Keratinocyte (primary cell): ENCODE measurements at regions not wholly inside any gene's neighbourhood (a gene's known extent, or its start where the extent isn't known, plus 50 kb on each side); places are given as distances from the start of the nearest gene placed in this dataset.

Experiments
- DNase-seq: peaks from one replicate; pipeline ENCODE4 v3.0.0-alpha.2; 2011; ENCODE audit warnings: low read depth, missing footprints, low spot score
- FAIRE-seq: peaks from 2 replicates; lab custom pipeline; 2011; peaks lifted over from hg19 to GRCh38; lab: Jason Lieb, UNC
- H2AFZ ChIP-seq: 2 replicates; pipeline ENCODE4 v1.6.0; 2012; ENCODE audit warnings: low read length, control low read depth, inconsistent platforms; ENCODE audit not compliant: control insufficient read depth
- H3K27ac ChIP-seq: 2 replicates; pipeline ENCODE4 v1.5.1; 2011; ENCODE audit warnings: low read length; ENCODE audit not compliant: control insufficient read depth, insufficient read depth
- H3K27me3 ChIP-seq: 3 replicates; pipeline ENCODE4 v1.6.0; 2011; ENCODE audit warnings: low read length; ENCODE audit not compliant: control insufficient read depth, insufficient read depth; ENCODE audit errors: extremely low read depth
- H3K36me3 ChIP-seq, 2 experiments: 2 replicates in 1 of 2; 3 replicates in 1 of 2; pipeline ENCODE4 v1.5.1; 2011; ENCODE audit warnings: low read length in 2 of 2, mild to moderate bottlenecking in 1 of 2; ENCODE audit not compliant: control insufficient read depth in 2 of 2, insufficient read depth in 2 of 2; ENCODE audit errors: extremely low read depth in 1 of 2
- H3K4me1 ChIP-seq: 3 replicates; pipeline ENCODE4 v1.5.1; 2011; ENCODE audit warnings: low read length; ENCODE audit not compliant: control insufficient read depth, insufficient read depth; ENCODE audit errors: extremely low read depth
- H3K4me2 ChIP-seq: 3 replicates; pipeline ENCODE4 v1.6.0; 2011; ENCODE audit warnings: low read depth, low read length; ENCODE audit not compliant: control insufficient read depth, insufficient read depth; ENCODE audit errors: extremely low read depth
- H3K4me3 ChIP-seq, 3 experiments: fragments of 200-600 bp in 1 of 3; sonication (generic) in 1 of 3; 2 replicates in 2 of 3; 3 replicates in 1 of 3; pipeline ENCODE4 v1.5.1; 2011 to 2016; ENCODE audit warnings: low read length in 3 of 3, mild to moderate bottlenecking in 3 of 3, control low read depth in 2 of 3, inconsistent platforms in 1 of 3, low read depth in 1 of 3, mixed read lengths in 1 of 3, mixed run types in 1 of 3, moderate library complexity in 1 of 3; ENCODE audit not compliant: control insufficient read depth in 2 of 3, insufficient read depth in 2 of 3; ENCODE audit errors: extremely low read depth in 1 of 3
- H3K79me2 ChIP-seq: 2 replicates; pipeline ENCODE4 v1.6.0; 2012; ENCODE audit warnings: low read length; ENCODE audit not compliant: control insufficient read depth, insufficient read depth
- H3K9ac ChIP-seq: 3 replicates; pipeline ENCODE4 v1.6.0; 2011; ENCODE audit warnings: low read length; ENCODE audit not compliant: control insufficient read depth, insufficient read depth; ENCODE audit errors: extremely low read depth
- H3K9me1 ChIP-seq: 3 replicates; pipeline ENCODE4 v1.6.0; 2011; ENCODE audit warnings: low read length; ENCODE audit not compliant: control insufficient read depth, insufficient read depth; ENCODE audit errors: extremely low read depth
- H3K9me3 ChIP-seq: 2 replicates; pipeline ENCODE4 v1.5.1; 2012; ENCODE audit warnings: low read depth, low read length; ENCODE audit not compliant: control insufficient read depth
- H4K20me1 ChIP-seq: 3 replicates; pipeline ENCODE4 v1.6.0; 2011; ENCODE audit warnings: low read length; ENCODE audit not compliant: control insufficient read depth, insufficient read depth; ENCODE audit errors: extremely low read depth
- CTCF ChIP-seq, 3 experiments: IDR thresholded peaks in 1 of 3; conservative IDR thresholded peaks in 1 of 3; optimal IDR thresholded peaks in 1 of 3; 2 replicates in 2 of 3; 3 replicates in 1 of 3; pipeline versions ENCODE3 to v1.5.1; 2011; ENCODE audit warnings: low read length in 3 of 3, mild to moderate bottlenecking in 3 of 3, moderate library complexity in 2 of 3, control low read depth in 1 of 3, inconsistent platforms in 1 of 3; ENCODE audit not compliant: insufficient read depth in 2 of 3; ENCODE audit errors: extremely low read depth in 1 of 3
- EZH2 ChIP-seq: IDR thresholded peaks from one replicate; pipeline ENCODE4 v1.6.1; 2012; ENCODE audit warnings: inconsistent platforms, mild to moderate bottlenecking, low read length, moderate library complexity
- dilution Hi-C: fragments of 300-500 bp; cut with MboI; formaldehyde crosslinking; loops from one replicate; pipeline ENCODE4 v1.7.0; 2020; ENCODE audit warnings: low sequenced_read_pairs; ENCODE audit not compliant: extremely low pct_ligation_motif_present

GRCh38 chr12:90497923-90498545, 456.9 kb downstream of the CCER1 start:
- Histone ChIP-seq H3K27ac (no peak overlapping the region), H4K20me1 (no peaks in the 10 kb centered on the region), H3K36me3 (no peaks in the 10 kb centered on the region), H3K9me3 (no peaks in the 10 kb centered on the region), H3K4me2 (no peak overlapping the region), H3K27me3 (no peaks in the 10 kb centered on the region), H3K9me1 (no peaks in the 10 kb centered on the region), H3K4me3 (no peak overlapping the region), H3K4me1 (no peaks in the 10 kb centered on the region), H3K79me2 (no peaks in the 10 kb centered on the region), H3K9ac (no peak overlapping the region), H2AFZ (no peak overlapping the region)
- no peak for FAIRE-seq
- no peak for DNase-seq
- dilution Hi-C loops = no loop called here
- no peak for TF ChIP-seq EZH2
- TF ChIP-seq CTCF (optimal IDR thresholded peaks at IDR 0.05 in 1 of 3, IDR thresholded peaks at IDR 0.05 in 1 of 3, conservative IDR thresholded peaks at IDR 0.05 in 1 of 3; ENCODE audit: extremely low read depth in 1 of 3, insufficient read depth in 2 of 3, low read length in 3 of 3) = no peak

GRCh38 chr12:90490355-90490754, 464.6 kb downstream of the CCER1 start:
- H3K4me2 ChIP-seq = no peak overlapping the region
- no peaks in the 10 kb centered on the region for H3K79me2 ChIP-seq
- TF ChIP-seq CTCF (optimal IDR thresholded peaks at IDR 0.05 in 1 of 3, IDR thresholded peaks at IDR 0.05 in 1 of 3, conservative IDR thresholded peaks at IDR 0.05 in 1 of 3; ENCODE audit: extremely low read depth in 1 of 3, insufficient read depth in 2 of 3, low read length in 3 of 3) (no peak), EZH2 (no peak)
- no peaks in the 10 kb centered on the region for H3K9me1 ChIP-seq
- no peaks in the 10 kb centered on the region for H3K4me1 ChIP-seq
- H3K36me3 ChIP-seq = no peaks in the 10 kb centered on the region
- H3K4me3 ChIP-seq = no peak overlapping the region
- FAIRE-seq = no peak
- no peaks in the 10 kb centered on the region for H4K20me1 ChIP-seq
- H3K27me3 ChIP-seq = no peaks in the 10 kb centered on the region
- no peak overlapping the region for H3K9ac ChIP-seq
- H3K9me3 ChIP-seq = no peaks in the 10 kb centered on the region
- DNase-seq = no peak
- no peak overlapping the region for H2AFZ ChIP-seq
- dilution Hi-C loops = no loop called here
- H3K27ac ChIP-seq = no peak overlapping the region
